BLaER1 (cell line): ENCODE measurements at regions not wholly inside any gene's neighbourhood (a gene's known extent, or its start where the extent isn't known, plus 50 kb on each side); places are given as distances from the start of the nearest gene placed in this dataset.
"Not testable (repeated sequence)": the region's sequence is repeated elsewhere in the genome, so short reads cannot be mapped to it uniquely, and the experiment has no call there.

Experiments used
- H3K27ac ChIP-seq: shearing (Covaris generic); formaldehyde crosslinking; 2 replicates; pipeline ENCODE4 v1.8.1; 2022
- H3K27me3 ChIP-seq: shearing (Covaris generic); formaldehyde crosslinking; 2 replicates; pipeline ENCODE4 v1.8.1; 2022
- H3K36me3 ChIP-seq: shearing (Covaris generic); formaldehyde crosslinking; 2 replicates; pipeline ENCODE4 v1.8.1; 2022
- H3K4me1 ChIP-seq: shearing (Covaris generic); formaldehyde crosslinking; 2 replicates; pipeline ENCODE4 v1.8.1; 2022
- H3K4me2 ChIP-seq: shearing (Covaris generic); formaldehyde crosslinking; 2 replicates; pipeline ENCODE4 v1.8.1; 2022
- H3K4me3 ChIP-seq: shearing (Covaris generic); formaldehyde crosslinking; 2 replicates; pipeline ENCODE4 v1.8.1; 2022
- H3K9ac ChIP-seq: shearing (Covaris generic); formaldehyde crosslinking; 2 replicates; pipeline ENCODE4 v1.8.1; 2022
- H3K9me3 ChIP-seq: shearing (Covaris generic); formaldehyde crosslinking; 2 replicates; pipeline ENCODE4 v1.8.1; 2022
- H4K20me1 ChIP-seq: shearing (Covaris generic); formaldehyde crosslinking; 2 replicates; pipeline ENCODE4 v1.8.1; 2022
- Cebpa-rat ChIP-seq: shearing (Covaris generic); IDR thresholded peaks from 2 replicates; pipeline ENCODE4 v1.8.1; 2022

GRCh38 chr4:103499094-103499493 lies 220.7 kb downstream of the TACR3 start:
- no peaks in the 10 kb centered on the region for H4K20me1 ChIP-seq
- no peaks in the 10 kb centered on the region for H3K27me3 ChIP-seq
- H3K4me1 ChIP-seq = no peaks in the 10 kb centered on the region
- H3K9ac ChIP-seq = no peak overlapping the region
- no peaks in the 10 kb centered on the region for H3K36me3 ChIP-seq
- H3K27ac ChIP-seq = no peak overlapping the region
- H3K9me3 ChIP-seq = no peaks in the 10 kb centered on the region
- TF ChIP-seq Cebpa-rat = no peak
- no peak overlapping the region for H3K4me2 ChIP-seq
- H3K4me3 ChIP-seq = no peak overlapping the region

- no peak overlapping the region for H3K27ac ChIP-seq
- H3K36me3 ChIP-seq = no peaks in the 10 kb centered on the region
- no peaks in the 10 kb centered on the region for H3K4me1 ChIP-seq
- H3K9ac ChIP-seq = no peak overlapping the region
- TF ChIP-seq Cebpa-rat = no peak
- no peaks in the 10 kb centered on the region for H3K9me3 ChIP-seq
- H3K27me3 ChIP-seq = no peaks in the 10 kb centered on the region
- no peak overlapping the region for H3K4me2 ChIP-seq
- H3K4me3 ChIP-seq = no peak overlapping the region
- no peaks in the 10 kb centered on the region for H4K20me1 ChIP-seq
Measured at GRCh38 chr4:103498161-103499070, 221.4 kb downstream of the TACR3 start.

GRCh38 chr4:103497692-103498091 lies 222.1 kb downstream of the TACR3 start:
- no peak overlapping the region for H3K4me2 ChIP-seq
- H3K4me3 ChIP-seq = no peak overlapping the region
- no peak for TF ChIP-seq Cebpa-rat
- no peaks in the 10 kb centered on the region for H3K27me3 ChIP-seq
- H3K9me3 ChIP-seq = no peaks in the 10 kb centered on the region
- H3K27ac ChIP-seq = no peak overlapping the region
- no peaks in the 10 kb centered on the region for H4K20me1 ChIP-seq
- no peak overlapping the region for H3K9ac ChIP-seq
- H3K4me1 ChIP-seq = no peaks in the 10 kb centered on the region
- H3K36me3 ChIP-seq = no peaks in the 10 kb centered on the region

- H3K27ac ChIP-seq = no peak overlapping the region
- no peak overlapping the region for H3K4me3 ChIP-seq
- H3K9ac ChIP-seq = no peak overlapping the region
- no peaks in the 10 kb centered on the region for H4K20me1 ChIP-seq
- no peaks in the 10 kb centered on the region for H3K36me3 ChIP-seq
- H3K4me1 ChIP-seq = no peaks in the 10 kb centered on the region
- no peaks in the 10 kb centered on the region for H3K27me3 ChIP-seq
- H3K9me3 ChIP-seq = no peaks in the 10 kb centered on the region
- H3K4me2 ChIP-seq = no peak overlapping the region
- no peak for TF ChIP-seq Cebpa-rat
Measured at GRCh38 chr4:103496800-103497199, 223.0 kb downstream of the TACR3 start.

- Histone ChIP-seq H3K27me3 (no peaks in the 10 kb centered on the region), H3K27ac (no peak overlapping the region), H3K9me3 (no peaks in the 10 kb centered on the region), H3K9ac (no peak overlapping the region), H3K4me1 (no peaks in the 10 kb centered on the region), H3K4me2 (no peak overlapping the region), H4K20me1 (no peaks in the 10 kb centered on the region), H3K4me3 (no peak overlapping the region), H3K36me3 (no peaks in the 10 kb centered on the region)
- TF ChIP-seq Cebpa-rat = no peak
Measured at GRCh38 chr4:103493450-103494159, 226.2 kb downstream of the TACR3 start.

GRCh38 chr4:103485296-103485695 lies 234.5 kb downstream of the TACR3 start:
- H3K4me3 ChIP-seq, H3K4me1 ChIP-seq, H4K20me1 ChIP-seq, H3K36me3 ChIP-seq, H3K27me3 ChIP-seq, H3K9ac ChIP-seq, H3K27ac ChIP-seq, H3K9me3 ChIP-seq, H3K4me2 ChIP-seq: not testable (repeated sequence)

GRCh38 chr4:103484521-103484920 lies 235.3 kb downstream of the TACR3 start:
- Histone ChIP-seq H3K27ac (no peak overlapping the region), H3K4me3 (no peak overlapping the region), H4K20me1 (no peaks in the 10 kb centered on the region), H3K36me3 (no peaks in the 10 kb centered on the region), H3K4me1 (no peaks in the 10 kb centered on the region), H3K27me3 (no peaks in the 10 kb centered on the region), H3K9me3 (no peaks in the 10 kb centered on the region), H3K9ac (no peak overlapping the region), H3K4me2 (no peak overlapping the region)
- no peak for TF ChIP-seq Cebpa-rat

GRCh38 chr4:103482893-103483292 lies 236.9 kb downstream of the TACR3 start:
- no peaks in the 10 kb centered on the region for H3K27me3 ChIP-seq
- no peak overlapping the region for H3K4me2 ChIP-seq
- H3K9ac ChIP-seq = no peak overlapping the region
- no peaks in the 10 kb centered on the region for H3K36me3 ChIP-seq
- TF ChIP-seq Cebpa-rat = no peak
- H3K4me1 ChIP-seq = no peaks in the 10 kb centered on the region
- no peaks in the 10 kb centered on the region for H3K9me3 ChIP-seq
- H3K27ac ChIP-seq = no peak overlapping the region
- H3K4me3 ChIP-seq = no peak overlapping the region
- H4K20me1 ChIP-seq = no peaks in the 10 kb centered on the region

GRCh38 chr4:103482471-103482870 lies 237.3 kb downstream of the TACR3 start:
- H3K36me3 ChIP-seq = no peaks in the 10 kb centered on the region

GRCh38 chr4:103478734-103479133 lies 241.1 kb downstream of the TACR3 start:
- Histone ChIP-seq H4K20me1 (no peaks in the 10 kb centered on the region), H3K27me3 (no peaks in the 10 kb centered on the region), H3K36me3 (no peaks in the 10 kb centered on the region), H3K27ac (no peak overlapping the region), H3K9me3 (no peaks in the 10 kb centered on the region), H3K4me3 (no peak overlapping the region), H3K4me1 (no peaks in the 10 kb centered on the region), H3K9ac (no peak overlapping the region), H3K4me2 (no peak overlapping the region)
- TF ChIP-seq Cebpa-rat = no peak

More at GRCh38 chr4:103482471-103482870, 237.3 kb downstream of the TACR3 start:
- no peak for TF ChIP-seq Cebpa-rat
- Histone ChIP-seq H3K9ac (no peak overlapping the region), H3K27ac (no peak overlapping the region), H3K4me2 (no peak overlapping the region), H3K4me1 (no peaks in the 10 kb centered on the region), H3K4me3 (no peak overlapping the region), H3K27me3 (no peaks in the 10 kb centered on the region), H4K20me1 (no peaks in the 10 kb centered on the region), H3K9me3 (no peaks in the 10 kb centered on the region)
